CD4-positive, alpha-beta T cell (primary cell): ENCODE measurements at regions not wholly inside any gene's neighbourhood (a gene's known extent, or its start where the extent isn't known, plus 50 kb on each side); places are given as distances from the start of the nearest gene placed in this dataset.

Source experiments
- ATAC-seq: fragments of 200-7000 bp; cut with Tn5 transposase; one replicate; pipeline ENCODE4 v1.10.0; 2022; ENCODE audit warnings: mild to moderate bottlenecking; ENCODE audit not compliant: poor library complexity
- CTCF ChIA-PET: fragments of 350-600 bp; sonication (Branson Sonifier 250); formaldehyde crosslinking; loops from one replicate; lab custom pipeline; 2021; ENCODE audit warnings: antibody characterized with exemption, inconsistent platforms; lab: Charles Lee
- POLR2A ChIA-PET: fragments of 350-600 bp; sonication (Branson Sonifier 250); formaldehyde crosslinking; loops from one replicate; lab custom pipeline; 2021; ENCODE audit warnings: antibody characterized with exemption, inconsistent platforms; lab: Charles Lee
- DNase-seq, 14 experiments: peaks; one replicate each; pipeline ENCODE4 v3.0.0-alpha.2; 2013 to 2020; ENCODE audit warnings: mixed read lengths in 2 of 14
- H3K27ac ChIP-seq, 2 donors: one replicate each; pipeline versions ENCODE4 v1.5.1 to v1.7.0; 2013; ENCODE audit warnings: low read length in 2 of 2, low read depth in 1 of 2, mild to moderate bottlenecking in 1 of 2
- H3K27me3 ChIP-seq, 2 experiments: 1 replicate in 1 of 2; 2 replicates in 1 of 2; pipeline versions ENCODE4 v1.6.1 to v1.7.0; 2013; ENCODE audit warnings: low read length in 2 of 2, control low read depth in 1 of 2, mild to moderate bottlenecking in 1 of 2, moderate library complexity in 1 of 2; ENCODE audit not compliant: insufficient read depth in 2 of 2, control insufficient read depth in 1 of 2
- H3K36me3 ChIP-seq: one replicate; pipeline ENCODE4 v1.6.1; 2013; ENCODE audit warnings: low read length, control low read depth; ENCODE audit not compliant: insufficient read depth
- H3K4me1 ChIP-seq: one replicate; pipeline ENCODE4 v1.6.1; 2013; ENCODE audit warnings: low read length, control low read depth; ENCODE audit not compliant: insufficient read depth
- H3K4me3 ChIP-seq: one replicate; pipeline ENCODE4 v1.5.1; 2013; ENCODE audit warnings: mild to moderate bottlenecking, low read length, moderate library complexity
- H3K9me3 ChIP-seq, 2 experiments: 1 replicate in 1 of 2; 2 replicates in 1 of 2; pipeline versions ENCODE4 v1.6.1 to v1.7.0; 2013; ENCODE audit warnings: low read length in 2 of 2, mild to moderate bottlenecking in 2 of 2, control low read depth in 1 of 2, moderate library complexity in 1 of 2; ENCODE audit not compliant: control insufficient read depth in 1 of 2, insufficient read depth in 1 of 2
- H3K27ac Mint-ChIP-seq: one replicate; pipeline ENCODE4 v1.8.0; 2020; ENCODE audit warnings: mixed read lengths
- H3K27me3 Mint-ChIP-seq: one replicate; pipeline ENCODE4 v1.8.0; 2021; ENCODE audit warnings: mixed read lengths
- H3K36me3 Mint-ChIP-seq: one replicate; pipeline ENCODE4 v1.8.0; 2021; ENCODE audit warnings: low read depth, mixed read lengths
- H3K4me1 Mint-ChIP-seq: one replicate; pipeline ENCODE4 v1.8.0; 2021; ENCODE audit warnings: low read depth, mixed read lengths
- H3K4me3 Mint-ChIP-seq: one replicate; pipeline ENCODE4 v1.8.0; 2020; ENCODE audit warnings: mild to moderate bottlenecking, mixed read lengths
- H3K9me3 Mint-ChIP-seq: one replicate; pipeline ENCODE4 v1.8.0; 2020; ENCODE audit warnings: mixed read lengths
- CTCF ChIP-seq: fragments of 200-600 bp; IDR thresholded peaks from one replicate; pipeline ENCODE4 v1.8.0; 2022; ENCODE audit warnings: antibody characterized with exemption, mild to moderate bottlenecking
- intact Hi-C, 2 experiments: fragments of 100-400 bp; cut with DNase I in 1 of 2; cut with micrococcal nuclease in 1 of 2; formaldehyde crosslinking; loops; one replicate each; pipeline versions ENCODE4 v1.15.1 to v1.9.0; 2023 to 2025; cut with DNase I, micrococcal nuclease

DNA sequence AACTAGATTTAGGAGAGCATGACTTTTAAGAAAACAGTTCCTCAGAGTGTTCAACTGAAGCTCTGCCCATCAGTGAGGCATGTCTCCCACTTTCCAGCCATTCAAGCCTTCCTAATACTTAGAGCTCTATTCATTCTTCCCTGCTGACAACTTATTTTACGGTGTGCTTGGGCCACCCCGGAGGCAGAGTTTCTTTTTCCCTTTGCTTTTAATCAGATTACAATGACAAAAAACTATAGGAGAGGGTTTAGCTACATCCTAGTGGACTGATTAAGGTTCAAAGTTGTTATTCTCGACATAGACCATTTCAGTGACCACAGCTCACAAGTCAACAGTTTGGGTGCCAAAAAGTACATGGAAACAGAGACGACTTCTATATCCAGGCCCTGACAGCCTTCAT is 167.8 kb upstream of the TRIB2 start:
- Mint-ChIP-seq H3K36me3 (no peaks in the 10 kb centered on the region), H3K27me3 (no peaks in the 10 kb centered on the region), H3K9me3 (peaks cover 3% of the 10 kb centered on the region), H3K4me3 (no peak overlapping the region), H3K4me1 (peaks cover 30% of the 10 kb centered on the region), H3K27ac (no peak overlapping the region)
- Histone ChIP-seq H3K27ac (no peak overlapping the region), H3K9me3 (no peaks in the 10 kb centered on the region), H3K36me3 (no peaks in the 10 kb centered on the region), H3K4me3 (no peak overlapping the region), H3K27me3 (no peaks in the 10 kb centered on the region), H3K4me1 (no peaks in the 10 kb centered on the region)
- ATAC-seq (no peak), DNase-seq (no peak)
- no peak for TF ChIP-seq CTCF
- POLR2A ChIA-PET, result no interaction called here
- CTCF ChIA-PET, result interaction anchor here (0.9 to 1.3 kb wide), 3 partner anchors 10 to 167 kb away, joined by 3 to 4 read pairs (median 4); no protein-coding TSS in a partner anchor
- intact Hi-C loops, result no loop called here

DNA sequence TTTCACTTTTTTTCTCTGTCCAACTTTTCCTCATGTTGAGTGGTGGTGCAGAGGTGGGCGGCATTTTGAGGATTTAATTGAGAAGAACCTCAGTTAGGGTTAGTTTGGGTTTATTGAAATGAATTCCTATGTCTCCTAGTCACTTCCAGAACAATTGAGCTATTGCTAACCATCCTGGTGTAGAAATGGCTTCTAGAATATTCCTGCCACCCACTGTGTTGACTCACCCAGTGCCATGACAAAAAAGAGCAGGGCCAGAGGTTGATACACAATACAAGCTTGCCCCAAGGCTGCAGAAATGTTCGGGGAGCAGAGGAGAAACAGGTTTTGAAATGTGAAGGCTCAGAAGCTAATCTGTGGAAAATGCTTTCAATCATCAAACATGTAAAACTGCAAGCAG is 167.1 kb upstream of the TRIB2 start:
- Histone ChIP-seq H3K4me3 (no peak overlapping the region), H3K36me3 (no peaks in the 10 kb centered on the region), H3K27me3 (no peaks in the 10 kb centered on the region), H3K27ac (no peak overlapping the region), H3K9me3 (no peaks in the 10 kb centered on the region), H3K4me1 (peaks cover 6% of the 10 kb centered on the region)
- Mint-ChIP-seq H3K36me3 (no peaks in the 10 kb centered on the region), H3K4me3 (no peak overlapping the region), H3K4me1 (peaks cover 36% of the 10 kb centered on the region), H3K27ac (no peak overlapping the region), H3K9me3 (peaks cover 3% of the 10 kb centered on the region), H3K27me3 (no peaks in the 10 kb centered on the region)
- ChIA-PET CTCF (interaction anchor here (1.2 kb wide), 1 partner anchor 9 kb away, joined by 4 read pairs; no protein-coding TSS in a partner anchor), POLR2A (no interaction called here)
- intact Hi-C loops, result no loop called here
- DNase-seq (no peak), ATAC-seq (no peak)
- no peak for TF ChIP-seq CTCF

GRCh38 chr2:12552092-12552491 is 164.6 kb upstream of the TRIB2 start:
- no peaks in the 10 kb centered on the region for H3K9me3 ChIP-seq
- Mint-ChIP-seq H3K27me3 (no peaks in the 10 kb centered on the region), H3K36me3 (no peaks in the 10 kb centered on the region), H3K27ac (no peak overlapping the region), H3K9me3 (peaks cover 3% of the 10 kb centered on the region), H3K4me1 (peaks cover 49% of the 10 kb centered on the region), H3K4me3 (no peak overlapping the region)
- H3K4me1 ChIP-seq, result peaks cover 23% of the 10 kb centered on the region
- H3K36me3 ChIP-seq, result no peaks in the 10 kb centered on the region
- ATAC-seq (no peak), DNase-seq (no peak)
- no peak for TF ChIP-seq CTCF
- H3K27ac ChIP-seq, result no peak overlapping the region
- H3K4me3 ChIP-seq, result no peak overlapping the region
- intact Hi-C loops, result no loop called here
- CTCF ChIA-PET, result no interaction called here
- H3K27me3 ChIP-seq, result no peaks in the 10 kb centered on the region
- POLR2A ChIA-PET, result no interaction called here
